Upper lobe of left lung (tissue), 6 donors: ENCODE measurements at regions not wholly inside any gene's neighbourhood (a gene's known extent, or its start where the extent isn't known, plus 50 kb on each side); places are given as distances from the start of the nearest gene placed in this dataset.
A peak's percentile ranks its signal among the peaks of the same experiment; 100 is the strongest.

Experiments
- ATAC-seq, 2 donors: fragments of 200-7000 bp; cut with Tn5 transposase; one replicate each; pipeline ENCODE4 v1.9.1; 2022; ENCODE audit warnings: mild to moderate bottlenecking in 2 of 2, moderate library complexity in 2 of 2; ENCODE audit not compliant: low FRiP score in 2 of 2
- DNase-seq, 2 donors: peaks; one replicate each; pipeline ENCODE4 v3.0.0-alpha.2; 2019 to 2020
- H3K27ac ChIP-seq, 4 donors: fragments of 200-600 bp; sonication (generic); one replicate each; pipeline ENCODE4 v1.5.1; 2016 to 2019
- H3K27me3 ChIP-seq, 4 donors: fragments of 200-600 bp; sonication (generic); one replicate each; pipeline ENCODE4 v1.5.1; 2017 to 2019
- H3K36me3 ChIP-seq, 4 donors: fragments of 200-600 bp; sonication (generic); one replicate each; pipeline ENCODE4 v1.5.1; 2016 to 2019
- H3K4me1 ChIP-seq, 4 donors: fragments of 200-600 bp; sonication (generic); one replicate each; pipeline ENCODE4 v1.5.1; 2018 to 2019
- H3K4me3 ChIP-seq, 4 donors: fragments of 200-600 bp; sonication (generic); one replicate each; pipeline ENCODE4 v1.5.1; 2017 to 2019; ENCODE audit warnings: mild to moderate bottlenecking in 2 of 4, moderate library complexity in 1 of 4
- H3K9me3 ChIP-seq, 4 donors: fragments of 200-600 bp; sonication (generic); one replicate each; pipeline ENCODE4 v1.5.1; 2018 to 2019
- CTCF ChIP-seq, 6 experiments: fragments of 450-650 bp in 4 of 6; fragments of 200-600 bp in 2 of 6; sonication (generic) in 2 of 6; IDR thresholded peaks; one replicate each; pipeline ENCODE4 v1.5.1; 2016 to 2019; ENCODE audit warnings: antibody characterized with exemption in 6 of 6
- EP300 ChIP-seq, 4 donors: sonication (generic); formaldehyde crosslinking; IDR thresholded peaks; one replicate each; pipeline ENCODE4 v1.5.1; 2017; ENCODE audit warnings: antibody characterized with exemption in 4 of 4, control low read depth in 2 of 4
- POLR2A ChIP-seq, 4 donors: fragments of 450-650 bp; IDR thresholded peaks; one replicate each; pipeline ENCODE4 v1.5.1; 2016 to 2017; ENCODE audit warnings: antibody characterized with exemption in 4 of 4, mild to moderate bottlenecking in 2 of 4
- POLR2AphosphoS5 ChIP-seq, 2 donors: sonication (generic); formaldehyde crosslinking; IDR thresholded peaks; one replicate each; pipeline ENCODE4 v1.5.1; 2017; ENCODE audit warnings: antibody characterized with exemption in 2 of 2
- WGBS, 2 donors: methylation state at CpG; one replicate each; pipeline ENCODE4 v1.1.5; 2017 to 2018; 5-methylcytosine and 5-hydroxymethylcytosine counted together
- donor health status: DM: no; HTN: no; CAD: no; lungs with moderate emphysema.
- donor health status: DM: no; HTN: yes; CAD: no; lungs with severe emphysema.

GRCh38 chr5:74402553-74402952 lies 238.0 kb downstream of the ENC1 start:
- 58 to 76% methylated on average over 4 of the region's 4 CpGs for WGBS, 2 donors
- peak in 1 of 2 donors; percentile 57 for ATAC-seq
- no peak overlapping the region for H3K27ac ChIP-seq

GRCh38 chr5:74401946-74402320 lies 238.6 kb downstream of the ENC1 start:
- Histone ChIP-seq H3K36me3 (no peaks in the 10 kb centered on the region), H3K4me3 (no peak overlapping the region), H3K4me1 (peaks cover 0 to 3% (median 0%) of the 10 kb centered on the region in 4 donors), H3K27ac (no peak overlapping the region), H3K9me3 (no peaks in the 10 kb centered on the region), H3K27me3 (no peaks in the 10 kb centered on the region)
- ATAC-seq (no peak), DNase-seq (no peak)
- no peak for TF ChIP-seq CTCF (IDR thresholded peaks at IDR 0.05)
- TF ChIP-seq POLR2A (IDR thresholded peaks at IDR 0.05) = no peak
- TF ChIP-seq POLR2AphosphoS5 (IDR thresholded peaks at IDR 0.05) = no peak
- TF ChIP-seq EP300 (IDR thresholded peaks at IDR 0.05) = no peak
- 92 to 93% methylated on average over 3 of the region's 3 CpGs for WGBS, 2 donors

More at GRCh38 chr5:74402553-74402952, 238.0 kb downstream of the ENC1 start:
- DNase-seq = no peak
- Histone ChIP-seq H3K9me3 (no peaks in the 10 kb centered on the region), H3K27me3 (no peaks in the 10 kb centered on the region), H3K4me3 (no peak overlapping the region), H3K4me1 (peaks cover 0 to 5% (median 2%) of the 10 kb centered on the region in 4 donors), H3K36me3 (no peaks in the 10 kb centered on the region)
- TF ChIP-seq POLR2AphosphoS5 (IDR thresholded peaks at IDR 0.05) = no peak
- no peak for TF ChIP-seq EP300 (IDR thresholded peaks at IDR 0.05)
- TF ChIP-seq POLR2A (IDR thresholded peaks at IDR 0.05) = no peak
- no peak for TF ChIP-seq CTCF (IDR thresholded peaks at IDR 0.05)

- ATAC-seq (peak in 1 of 2 donors; percentile 15), DNase-seq (no peak)
- Histone ChIP-seq H3K27me3 (no peaks in the 10 kb centered on the region), H3K4me1 (no peaks in the 10 kb centered on the region), H3K36me3 (no peaks in the 10 kb centered on the region), H3K9me3 (no peaks in the 10 kb centered on the region), H3K4me3 (no peak overlapping the region), H3K27ac (no peak overlapping the region)
- 90 to 95% methylated on average over 2 of the region's 2 CpGs for WGBS, 2 donors
- TF ChIP-seq EP300 (IDR thresholded peaks at IDR 0.05) = no peak
- TF ChIP-seq POLR2AphosphoS5 (IDR thresholded peaks at IDR 0.05) = no peak
- no peak for TF ChIP-seq POLR2A (IDR thresholded peaks at IDR 0.05)
- TF ChIP-seq CTCF (IDR thresholded peaks at IDR 0.05) = no peak
Measured at GRCh38 chr5:74401281-74401945, 239.1 kb downstream of the ENC1 start.

- Histone ChIP-seq H3K9me3 (no peaks in the 10 kb centered on the region), H3K4me1 (no peaks in the 10 kb centered on the region), H3K4me3 (no peak overlapping the region), H3K27ac (no peak overlapping the region), H3K27me3 (no peaks in the 10 kb centered on the region), H3K36me3 (no peaks in the 10 kb centered on the region)
- no peak for TF ChIP-seq CTCF (IDR thresholded peaks at IDR 0.05)
- TF ChIP-seq POLR2AphosphoS5 (IDR thresholded peaks at IDR 0.05) = no peak
- TF ChIP-seq EP300 (IDR thresholded peaks at IDR 0.05) = no peak
- TF ChIP-seq POLR2A (IDR thresholded peaks at IDR 0.05) = no peak
- no peak for ATAC-seq
- no peak for DNase-seq
- 57 to 66% methylated on average over 2 of the region's 2 CpGs for WGBS, 2 donors
Measured at GRCh38 chr5:74400067-74400466, 240.5 kb downstream of the ENC1 start.
